A549 (cell line): ENCODE measurements at regions not wholly inside any gene's neighbourhood (a gene's known extent, or its start where the extent isn't known, plus 50 kb on each side); places are given as distances from the start of the nearest gene placed in this dataset.

ENCODE experiments used
- ATAC-seq, 2 experiments: fragments of 200-7000 bp in 1 of 2; fragments of >200 bp in 1 of 2; cut with Nextera tagmentation in 1 of 2; cut with Tn5 transposase in 1 of 2; 3 replicates each; pipeline versions ENCODE4 v1.8.0 to v1.9.1; 2018 to 2020; ENCODE audit warnings: mild to moderate bottlenecking in 1 of 2, moderate library complexity in 1 of 2
- CTCF ChIA-PET: fragments of 300-600 bp; sonication (Branson Sonifier 250); formaldehyde crosslinking; extraction: SDS; loops from one replicate; lab custom pipeline; 2021; ENCODE audit warnings: antibody characterized with exemption, inconsistent platforms; lab: Yijun Ruan, JAX
- POLR2A ChIA-PET: fragments of 350-600 bp; formaldehyde crosslinking; extraction: SDS; loops from one replicate; lab custom pipeline; 2021; ENCODE audit warnings: antibody characterized with exemption, inconsistent platforms; lab: Yijun Ruan, JAX
- DNase-seq, 2 experiments: peaks; one replicate each; pipeline versions ENCODE4 v3.0.0 to v3.0.0-alpha.2; 2011 to 2016; ENCODE audit warnings: low read depth in 1 of 2, low spot score in 1 of 2
- FAIRE-seq: peaks from 2 replicates; lab custom pipeline; 2011; peaks lifted over from hg19 to GRCh38; lab: Jason Lieb, UNC
- H3K27ac ChIP-seq, 2 experiments: fragments of >200 bp; sonication (Bioruptor Twin); formaldehyde crosslinking; 3 replicates each; pipeline ENCODE4 v1.5.1; 2016 to 2017
- H3K4me1 ChIP-seq: fragments of >200 bp; sonication (Bioruptor Twin); formaldehyde crosslinking; 3 replicates; pipeline ENCODE4 v1.6.1; 2016
- H3K4me2 ChIP-seq: fragments of >200 bp; sonication (Bioruptor Twin); formaldehyde crosslinking; 3 replicates; pipeline ENCODE4 v1.6.1; 2016
- H3K4me3 ChIP-seq: fragments of >200 bp; sonication (Bioruptor Twin); formaldehyde crosslinking; 3 replicates; pipeline ENCODE4 v1.5.1; 2016
- H3K9me3 ChIP-seq: fragments of >200 bp; sonication (Bioruptor Twin); formaldehyde crosslinking; 3 replicates; pipeline ENCODE4 v1.6.1; 2016
- CBX2 ChIP-seq: fragments of 200-600 bp; sonication (generic); IDR thresholded peaks from 2 replicates; pipeline ENCODE4 v1.6.1; 2016; ENCODE audit warnings: low read depth, mild to moderate bottlenecking, borderline replicate concordance
- CBX8 ChIP-seq: fragments of 200-600 bp; sonication (generic); IDR thresholded peaks from 2 replicates; pipeline ENCODE4 v1.6.1; 2016
- EHMT2 ChIP-seq: fragments of 200-600 bp; sonication (generic); IDR thresholded peaks from 2 replicates; pipeline ENCODE4 v1.6.1; 2016; ENCODE audit warnings: antibody characterized with exemption, low read depth, mild to moderate bottlenecking, moderate library complexity
- FOSL2 ChIP-seq, 2 experiments: fragments of 450-650 bp in 1 of 2; fragments of >200 bp in 1 of 2; sonication (Bioruptor Twin) in 1 of 2; formaldehyde crosslinking; IDR thresholded peaks; 2 replicates each; pipeline versions ENCODE4 v1.5.0 to v1.6.1; 2016 to 2020; ENCODE audit warnings: mild to moderate bottlenecking in 1 of 2, moderate library complexity in 1 of 2
- HDAC2 ChIP-seq: fragments of 200-600 bp; sonication (generic); IDR thresholded peaks from 2 replicates; pipeline ENCODE4 v1.6.1; 2016
- HOXA7 ChIP-seq: fragments of 250-450 bp; sonication (Bioruptor Pico); IDR thresholded peaks from 2 replicates; pipeline ENCODE4 v1.5.0; 2020; ENCODE audit warnings: mild to moderate bottlenecking, moderate library complexity
- HOXB5 ChIP-seq: fragments of 250-450 bp; sonication (Bioruptor Pico); IDR thresholded peaks from 2 replicates; pipeline ENCODE4 v1.5.0; 2020; ENCODE audit warnings: mild to moderate bottlenecking, moderate library complexity
- KDM1A ChIP-seq: fragments of 200-600 bp; sonication (generic); IDR thresholded peaks from 2 replicates; pipeline ENCODE4 v1.6.1; 2016; ENCODE audit warnings: low read depth, mild to moderate bottlenecking
- MAZ ChIP-seq: fragments of 150-350 bp; IDR thresholded peaks from 2 replicates; pipeline ENCODE4 v1.6.1; 2014; ENCODE audit warnings: antibody characterized with exemption, low read depth, low read length, borderline replicate concordance
- NFE2L2 ChIP-seq: fragments of 150-350 bp; conservative IDR thresholded peaks from 2 replicates; pipeline ENCODE4 v1.6.1; 2014; ENCODE audit warnings: low read length
- RAD21 ChIP-seq, 2 experiments: fragments of >200 bp in 1 of 2; sonication (Bioruptor Twin) in 1 of 2; formaldehyde crosslinking in 1 of 2; IDR thresholded peaks in 1 of 2; conservative IDR thresholded peaks in 1 of 2; 2 replicates in 1 of 2; 3 replicates in 1 of 2; pipeline ENCODE4 v1.6.1; 2012 to 2018; ENCODE audit warnings: inconsistent platforms in 1 of 2
- RCOR1 ChIP-seq: fragments of 150-350 bp; IDR thresholded peaks from 2 replicates; pipeline ENCODE4 v1.6.1; 2014; ENCODE audit warnings: antibody characterized with exemption, low read length, low read depth
- RNF2 ChIP-seq: fragments of 200-600 bp; sonication (generic); IDR thresholded peaks from 2 replicates; pipeline ENCODE4 v1.6.1; 2016; ENCODE audit warnings: low read depth, mild to moderate bottlenecking, antibody characterized with exemption, moderate library complexity, borderline replicate concordance
- SREBF2 ChIP-seq: fragments of 450-650 bp; IDR thresholded peaks from 2 replicates; pipeline ENCODE4 v1.6.1; 2014; ENCODE audit warnings: mild to moderate bottlenecking, moderate library complexity
- TFCP2L1 ChIP-seq: fragments of 250-450 bp; sonication (Bioruptor Pico); IDR thresholded peaks from 2 replicates; pipeline ENCODE4 v1.5.0; 2021; ENCODE audit warnings: mild to moderate bottlenecking
- TP53 ChIP-seq: fragments of 250-450 bp; sonication (Bioruptor Pico); IDR thresholded peaks from 2 replicates; pipeline ENCODE4 v1.5.0; 2021; ENCODE audit warnings: mild to moderate bottlenecking, moderate library complexity
- USF2 ChIP-seq: fragments of 450-650 bp; IDR thresholded peaks from 2 replicates; pipeline ENCODE4 v1.6.1; 2014; ENCODE audit warnings: antibody characterized with exemption
- ZC3H11A ChIP-seq: fragments of 450-650 bp; IDR thresholded peaks from 2 replicates; pipeline ENCODE4 v1.6.1; 2014; ENCODE audit warnings: antibody characterized with exemption, mild to moderate bottlenecking
- ZNF302 ChIP-seq: fragments of 250-450 bp; sonication (Bioruptor Pico); IDR thresholded peaks from 2 replicates; pipeline ENCODE4 v1.9.0; 2021; ENCODE audit warnings: inconsistent platforms, mild to moderate bottlenecking, moderate library complexity
- ZSCAN20 ChIP-seq: fragments of 250-450 bp; sonication (Bioruptor Pico); IDR thresholded peaks from 2 replicates; pipeline ENCODE4 v1.8.0; 2022; ENCODE audit warnings: mild to moderate bottlenecking, moderate library complexity
- WGBS: methylation state at CpG from one replicate; pipeline ENCODE4 v1.1.6; 2017; ENCODE audit errors: missing lambda C conversion rate; 5-methylcytosine and 5-hydroxymethylcytosine counted together
- TF ChIP-seq, protein P1 (sequence below): fragments of 250-450 bp; sonication (Bioruptor Pico); IDR thresholded peaks from 2 replicates; pipeline ENCODE4 v1.5.0; 2021; ENCODE audit warnings: mild to moderate bottlenecking, moderate library complexity, borderline replicate concordance
- TF ChIP-seq, protein P2 (sequence below): fragments of 200-600 bp; sonication (generic); IDR thresholded peaks from 2 replicates; pipeline ENCODE4 v1.6.1; 2016; ENCODE audit warnings: antibody characterized with exemption, mild to moderate bottlenecking, moderate library complexity

GRCh38 chr1:117683571-117684285 is 77.9 kb downstream of the TENT5C start (continued):
- no peak for TF ChIP-seq CBX2

GRCh38 chr1:117685936-117686806 is 80.3 kb downstream of the TENT5C start:
- CTCF ChIA-PET = interaction anchor here (0.9 to 1.4 kb wide), 2 partner anchors 11 to 151 kb away, joined by 3 to 4 read pairs; no protein-coding TSS in a partner anchor
- FAIRE-seq (no peak), ATAC-seq (peak in 1 of 2 experiments; percentile 30; a peak in 1 of 6 replicates), DNase-seq (no peak)
- POLR2A ChIA-PET = no interaction called here
- Histone ChIP-seq H3K4me2 (peak overlapping the region; percentile 32; the same call in 1 of the 3 replicates), H3K27ac (no peak overlapping the region), H3K4me1 (peaks cover 10% of the 10 kb centered on the region; the same call in 1 of the 3 replicates), H3K9me3 (no peaks in the 10 kb centered on the region), H3K4me3 (no peak overlapping the region)
- TF ChIP-seq HDAC2 = no peak
- no peak for TF ChIP-seq HOXA7 (CRISPR knock-in tag)
- no peak for TF ChIP-seq EHMT2
- TF ChIP-seq KDM1A = no peak
- TF ChIP-seq ZNF302 (CRISPR knock-in tag) = no peak
- no peak for TF ChIP-seq ZC3H11A
- WGBS = 45% methylated on average over 6 of the region's 6 CpGs

GRCh38 chr1:117686907-117687306 is 81.1 kb downstream of the TENT5C start:
- FAIRE-seq = no peak

More at GRCh38 chr1:117686907-117687306, 81.1 kb downstream of the TENT5C start:
- TF ChIP-seq CBX8 (no peak), TFCP2L1 (CRISPR knock-in tag) (no peak), MAZ (no peak), TP53 (CRISPR knock-in tag) (no peak), FOSL2 (IDR thresholded peaks at IDR 0.05) (no peak), FOSL2 (CRISPR knock-in tag; IDR thresholded peaks at IDR 0.05) (no peak), SREBF2 (no peak), NFE2L2 (no peak), RAD21 (conservative IDR thresholded peaks at IDR 0.05 in 1 of 2, IDR thresholded peaks at IDR 0.05 in 1 of 2) (no peak), RNF2 (no peak), ZSCAN20 (CRISPR knock-in tag) (no peak), RCOR1 (no peak), HOXB5 (CRISPR knock-in tag) (no peak), USF2 (no peak)
- TF ChIP-seq, protein P1, sequence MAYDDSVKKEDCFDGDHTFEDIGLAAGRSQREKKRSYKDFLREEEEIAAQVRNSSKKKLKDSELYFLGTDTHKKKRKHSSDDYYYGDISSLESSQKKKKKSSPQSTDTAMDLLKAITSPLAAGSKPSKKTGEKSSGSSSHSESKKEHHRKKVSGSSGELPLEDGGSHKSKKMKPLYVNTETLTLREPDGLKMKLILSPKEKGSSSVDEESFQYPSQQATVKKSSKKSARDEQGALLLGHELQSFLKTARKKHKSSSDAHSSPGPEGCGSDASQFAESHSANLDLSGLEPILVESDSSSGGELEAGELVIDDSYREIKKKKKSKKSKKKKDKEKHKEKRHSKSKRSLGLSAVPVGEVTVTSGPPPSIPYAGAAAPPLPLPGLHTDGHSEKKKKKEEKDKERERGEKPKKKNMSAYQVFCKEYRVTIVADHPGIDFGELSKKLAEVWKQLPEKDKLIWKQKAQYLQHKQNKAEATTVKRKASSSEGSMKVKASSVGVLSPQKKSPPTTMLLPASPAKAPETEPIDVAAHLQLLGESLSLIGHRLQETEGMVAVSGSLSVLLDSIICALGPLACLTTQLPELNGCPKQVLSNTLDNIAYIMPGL (CRISPR knock-in tag) = no peak
- TF ChIP-seq, protein P2, sequence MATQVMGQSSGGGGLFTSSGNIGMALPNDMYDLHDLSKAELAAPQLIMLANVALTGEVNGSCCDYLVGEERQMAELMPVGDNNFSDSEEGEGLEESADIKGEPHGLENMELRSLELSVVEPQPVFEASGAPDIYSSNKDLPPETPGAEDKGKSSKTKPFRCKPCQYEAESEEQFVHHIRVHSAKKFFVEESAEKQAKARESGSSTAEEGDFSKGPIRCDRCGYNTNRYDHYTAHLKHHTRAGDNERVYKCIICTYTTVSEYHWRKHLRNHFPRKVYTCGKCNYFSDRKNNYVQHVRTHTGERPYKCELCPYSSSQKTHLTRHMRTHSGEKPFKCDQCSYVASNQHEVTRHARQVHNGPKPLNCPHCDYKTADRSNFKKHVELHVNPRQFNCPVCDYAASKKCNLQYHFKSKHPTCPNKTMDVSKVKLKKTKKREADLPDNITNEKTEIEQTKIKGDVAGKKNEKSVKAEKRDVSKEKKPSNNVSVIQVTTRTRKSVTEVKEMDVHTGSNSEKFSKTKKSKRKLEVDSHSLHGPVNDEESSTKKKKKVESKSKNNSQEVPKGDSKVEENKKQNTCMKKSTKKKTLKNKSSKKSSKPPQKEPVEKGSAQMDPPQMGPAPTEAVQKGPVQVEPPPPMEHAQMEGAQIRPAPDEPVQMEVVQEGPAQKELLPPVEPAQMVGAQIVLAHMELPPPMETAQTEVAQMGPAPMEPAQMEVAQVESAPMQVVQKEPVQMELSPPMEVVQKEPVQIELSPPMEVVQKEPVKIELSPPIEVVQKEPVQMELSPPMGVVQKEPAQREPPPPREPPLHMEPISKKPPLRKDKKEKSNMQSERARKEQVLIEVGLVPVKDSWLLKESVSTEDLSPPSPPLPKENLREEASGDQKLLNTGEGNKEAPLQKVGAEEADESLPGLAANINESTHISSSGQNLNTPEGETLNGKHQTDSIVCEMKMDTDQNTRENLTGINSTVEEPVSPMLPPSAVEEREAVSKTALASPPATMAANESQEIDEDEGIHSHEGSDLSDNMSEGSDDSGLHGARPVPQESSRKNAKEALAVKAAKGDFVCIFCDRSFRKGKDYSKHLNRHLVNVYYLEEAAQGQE = no peak
- Histone ChIP-seq H3K4me1 (peaks cover 10% of the 10 kb centered on the region; the same call in 1 of the 3 replicates), H3K27ac (no peak overlapping the region), H3K9me3 (no peaks in the 10 kb centered on the region), H3K4me3 (no peak overlapping the region), H3K4me2 (peak overlapping the region; percentile 32; the same call in 2 of the 3 replicates)
- DNase-seq = peak in 1 of 2 experiments; percentile 7
- WGBS = 36% methylated on average over 2 of the region's 2 CpGs
- ChIA-PET CTCF (interaction anchor here (1.4 kb wide), 1 partner anchor 152 kb away, joined by 4 read pairs; no protein-coding TSS in a partner anchor), POLR2A (no interaction called here)
- no peak; a peak in 2 of 6 replicates for ATAC-seq
